Peyer's patch (tissue), 4 donors: ENCODE measurements at regions not wholly inside any gene's neighbourhood (a gene's known extent, or its start where the extent isn't known, plus 50 kb on each side); places are given as distances from the start of the nearest gene placed in this dataset.

Experiments used
- CTCF ChIP-seq, 6 experiments: fragments of 450-650 bp in 4 of 6; fragments of 200-600 bp in 2 of 6; sonication (generic) in 1 of 6; IDR thresholded peaks; one replicate each; pipeline ENCODE4 v1.5.1; 2017 to 2019; ENCODE audit warnings: antibody characterized with exemption in 6 of 6, mild to moderate bottlenecking in 3 of 6, moderate library complexity in 1 of 6
- POLR2A ChIP-seq, 2 donors: fragments of 450-650 bp; IDR thresholded peaks; one replicate each; pipeline ENCODE4 v1.5.1; 2017; ENCODE audit warnings: antibody characterized with exemption in 2 of 2, mild to moderate bottlenecking in 2 of 2, moderate library complexity in 2 of 2

GRCh38 chr12:28950049-28950448 lies 199.0 kb upstream of the FAR2 start:
- TF ChIP-seq CTCF (IDR thresholded peaks at IDR 0.05) (no peak), POLR2A (IDR thresholded peaks at IDR 0.05) (no peak)
